Activated CD8-positive, alpha-beta memory T cell treated with anti-CD3 and anti-CD28 coated beads, Interleukin-2, amount 10 ng/mL, durations not matched to agents 7 days and 5 days (primary cell): ENCODE measurements at regions not wholly inside any gene's neighbourhood (a gene's known extent, or its start where the extent isn't known, plus 50 kb on each side); places are given as distances from the start of the nearest gene placed in this dataset.

Source experiments
- ATAC-seq: fragments of 150-1000 bp; cut with Tn5 transposase; one replicate; pipeline ENCODE4 v1.10.0; 2021; ENCODE audit warnings: moderate library complexity
- CTCF ChIA-PET: fragments of 350-600 bp; sonication (Branson Sonifier 250); formaldehyde crosslinking; loops from one replicate; lab custom pipeline; 2021; ENCODE audit warnings: antibody characterized with exemption; lab: Charles Lee
- DNase-seq: peaks from one replicate; pipeline ENCODE4 v3.0.0-alpha.2; 2020
- H3K27ac Mint-ChIP-seq: one replicate; pipeline ENCODE4 v1.8.0; 2021; ENCODE audit warnings: mild to moderate bottlenecking, mixed read lengths
- H3K27me3 Mint-ChIP-seq: one replicate; pipeline ENCODE4 v1.8.0; 2021; ENCODE audit warnings: mixed read lengths
- H3K36me3 Mint-ChIP-seq: one replicate; pipeline ENCODE4 v1.8.0; 2021; ENCODE audit warnings: mild to moderate bottlenecking, mixed read lengths
- H3K4me1 Mint-ChIP-seq: one replicate; pipeline ENCODE4 v1.8.0; 2021; ENCODE audit warnings: mixed read lengths
- H3K4me3 Mint-ChIP-seq: one replicate; pipeline ENCODE4 v1.8.0; 2021; ENCODE audit warnings: mild to moderate bottlenecking, moderate library complexity, mixed read lengths
- H3K9me3 Mint-ChIP-seq: one replicate; pipeline ENCODE4 v1.8.0; 2022; ENCODE audit warnings: low read depth, mixed read lengths

GRCh38 chr20:58019850-58020625, 208.4 kb downstream of the ANKRD60 start:
- H3K27me3 Mint-ChIP-seq: peaks cover 31% of the 10 kb centered on the region
- peaks cover 5% of the 10 kb centered on the region for H3K4me1 Mint-ChIP-seq
- H3K9me3 Mint-ChIP-seq: no peaks in the 10 kb centered on the region
- no peak overlapping the region for H3K4me3 Mint-ChIP-seq
- CTCF ChIA-PET: no interaction called here
- DNase-seq: no peak
- H3K27ac Mint-ChIP-seq: no peak overlapping the region
- ATAC-seq: no peak
- no peaks in the 10 kb centered on the region for H3K36me3 Mint-ChIP-seq

- ATAC-seq (no peak), DNase-seq (no peak)
- H3K4me3 Mint-ChIP-seq: no peak overlapping the region
- no peaks in the 10 kb centered on the region for H3K9me3 Mint-ChIP-seq
- no peaks in the 10 kb centered on the region for H3K36me3 Mint-ChIP-seq
- CTCF ChIA-PET: no interaction called here
- H3K27me3 Mint-ChIP-seq: peaks cover 31% of the 10 kb centered on the region
- peaks cover 12% of the 10 kb centered on the region for H3K4me1 Mint-ChIP-seq
- no peak overlapping the region for H3K27ac Mint-ChIP-seq
Measured at GRCh38 chr20:58019027-58019849, 209.2 kb downstream of the ANKRD60 start.

DNA sequence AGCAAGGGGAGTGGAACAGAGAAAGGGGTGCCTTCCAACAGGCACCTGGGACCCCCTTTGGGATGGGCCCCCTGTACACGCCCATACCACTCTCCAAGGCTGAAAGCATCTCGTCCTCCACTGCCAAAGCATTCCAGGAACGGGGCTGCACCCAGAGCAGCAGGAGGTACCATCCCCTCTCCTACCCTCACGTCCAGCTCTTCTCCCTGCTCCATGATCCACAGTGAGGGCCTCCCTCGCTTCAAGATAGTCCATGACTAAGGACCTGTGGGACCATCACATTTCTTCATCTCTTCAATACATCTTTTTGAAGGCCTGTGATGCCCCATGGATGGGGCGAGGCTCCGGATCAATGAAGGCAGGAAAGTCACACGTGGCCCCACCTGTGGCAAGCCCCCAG, 209.9 kb downstream of the ANKRD60 start:
- Mint-ChIP-seq H3K36me3 (no peaks in the 10 kb centered on the region), H3K4me1 (peaks cover 13% of the 10 kb centered on the region), H3K27me3 (peaks cover 31% of the 10 kb centered on the region), H3K9me3 (no peaks in the 10 kb centered on the region), H3K4me3 (no peak overlapping the region), H3K27ac (no peak overlapping the region)
- CTCF ChIA-PET: no interaction called here
- DNase-seq (no peak), ATAC-seq (no peak)

GRCh38 chr20:58017970-58018530, 210.4 kb downstream of the ANKRD60 start:
- Mint-ChIP-seq H3K27ac (no peak overlapping the region), H3K4me3 (no peak overlapping the region), H3K27me3 (peaks cover 31% of the 10 kb centered on the region), H3K36me3 (no peaks in the 10 kb centered on the region), H3K4me1 (peaks cover 13% of the 10 kb centered on the region), H3K9me3 (no peaks in the 10 kb centered on the region)
- no peak for ATAC-seq
- CTCF ChIA-PET: no interaction called here
- DNase-seq: no peak

GRCh38 chr20:58017231-58017969, 211.1 kb downstream of the ANKRD60 start:
- H3K4me3 Mint-ChIP-seq: no peak overlapping the region
- CTCF ChIA-PET: no interaction called here
- H3K4me1 Mint-ChIP-seq: peaks cover 13% of the 10 kb centered on the region
- no peak overlapping the region for H3K27ac Mint-ChIP-seq
- ATAC-seq (no peak), DNase-seq (no peak)
- H3K36me3 Mint-ChIP-seq: no peaks in the 10 kb centered on the region
- no peaks in the 10 kb centered on the region for H3K9me3 Mint-ChIP-seq
- H3K27me3 Mint-ChIP-seq: peaks cover 31% of the 10 kb centered on the region

GRCh38 chr20:58016779-58017178, 211.7 kb downstream of the ANKRD60 start:
- Mint-ChIP-seq H3K9me3 (no peaks in the 10 kb centered on the region), H3K36me3 (no peaks in the 10 kb centered on the region), H3K4me3 (no peak overlapping the region), H3K4me1 (peaks cover 13% of the 10 kb centered on the region), H3K27me3 (peaks cover 32% of the 10 kb centered on the region), H3K27ac (no peak overlapping the region)
- CTCF ChIA-PET: no interaction called here
- no peak for ATAC-seq
- no peak for DNase-seq

DNA sequence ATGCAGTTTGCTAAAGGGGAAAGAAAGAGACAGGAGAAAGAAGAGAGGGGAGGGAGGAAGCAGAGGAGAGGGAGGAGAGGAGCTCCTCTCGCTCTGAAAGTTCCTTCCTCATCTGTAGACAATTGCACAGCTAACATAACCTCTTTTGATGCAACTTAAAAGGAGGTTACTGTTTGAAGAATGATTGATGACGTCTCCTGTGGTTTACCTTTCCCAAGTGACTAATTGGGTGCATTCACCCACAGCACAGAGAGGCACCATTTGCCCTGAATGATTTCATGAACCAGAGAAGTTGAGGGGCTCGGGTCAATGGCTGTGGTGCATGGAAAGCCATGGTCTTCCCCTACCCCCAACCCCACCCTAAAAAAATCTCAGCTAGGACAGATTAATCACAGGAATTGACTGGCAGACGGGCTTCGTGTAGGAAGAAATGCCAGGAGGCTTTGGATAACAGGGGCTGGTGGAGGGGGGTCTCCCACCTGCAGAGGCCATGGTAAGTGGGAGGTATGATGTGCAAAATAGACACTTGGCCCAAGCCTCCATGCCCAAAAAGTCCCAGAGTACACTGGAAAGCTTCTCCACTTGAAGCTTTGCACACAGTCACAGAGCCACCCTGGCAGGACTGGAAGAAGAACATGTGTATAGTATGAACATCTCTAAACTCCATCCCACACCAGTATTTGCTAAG, 213.7 kb downstream of the ANKRD60 start:
- Mint-ChIP-seq H3K9me3 (no peaks in the 10 kb centered on the region), H3K4me3 (no peak overlapping the region), H3K27me3 (peaks cover 20% of the 10 kb centered on the region), H3K36me3 (no peaks in the 10 kb centered on the region), H3K4me1 (peaks cover 13% of the 10 kb centered on the region), H3K27ac (no peak overlapping the region)
- DNase-seq (no peak), ATAC-seq (peak; percentile 9)
- CTCF ChIA-PET: no interaction called here

DNA sequence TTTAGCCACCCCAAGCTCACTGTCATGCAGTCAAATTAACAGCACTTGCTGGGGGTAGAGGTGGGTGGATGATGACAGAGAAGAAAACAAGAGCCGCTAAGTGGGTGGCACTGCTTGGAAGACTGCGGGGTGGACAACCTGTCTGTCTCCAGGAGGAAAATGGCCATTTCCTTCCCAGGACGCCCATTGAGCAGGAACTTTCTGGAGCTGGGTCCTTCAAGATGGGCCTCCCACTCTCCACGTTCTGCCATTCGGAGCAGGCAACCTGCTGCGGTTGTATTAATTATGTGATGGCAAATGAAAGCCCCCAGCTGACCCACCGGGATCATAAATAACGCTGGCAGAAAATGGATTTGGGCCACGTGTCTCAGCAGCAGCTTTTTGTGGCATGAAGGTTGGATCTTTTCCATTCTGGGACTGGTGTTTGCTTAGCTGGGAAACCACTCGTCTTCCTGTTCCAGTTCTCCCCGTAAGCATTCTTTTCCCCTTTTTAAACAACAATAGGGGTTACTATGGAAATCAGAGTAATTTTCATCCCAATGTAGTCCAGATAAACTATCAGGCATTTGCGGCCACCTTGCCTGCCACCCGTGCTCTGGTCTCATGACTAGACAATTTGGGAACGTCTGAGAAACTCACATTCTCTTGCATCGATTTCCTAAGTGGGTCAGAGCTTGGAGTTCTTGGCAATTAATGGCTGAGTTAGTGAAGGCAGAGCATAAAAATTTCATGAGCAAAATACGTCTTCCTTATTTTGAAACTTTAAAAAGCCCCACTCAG, 215.5 kb downstream of the ANKRD60 start:
- DNase-seq: no peak
- H3K9me3 Mint-ChIP-seq: no peaks in the 10 kb centered on the region
- CTCF ChIA-PET: no interaction called here
- no peak overlapping the region for H3K27ac Mint-ChIP-seq
- H3K4me1 Mint-ChIP-seq: peaks cover 8% of the 10 kb centered on the region
- ATAC-seq: no peak
- H3K36me3 Mint-ChIP-seq: no peaks in the 10 kb centered on the region
- peaks cover 17% of the 10 kb centered on the region for H3K27me3 Mint-ChIP-seq
- no peak overlapping the region for H3K4me3 Mint-ChIP-seq

GRCh38 chr20:58011947-58012610, 216.4 kb downstream of the ANKRD60 start:
- DNase-seq (no peak), ATAC-seq (no peak)
- CTCF ChIA-PET: no interaction called here
- peaks cover 8% of the 10 kb centered on the region for H3K4me1 Mint-ChIP-seq
- H3K27me3 Mint-ChIP-seq: peaks cover 14% of the 10 kb centered on the region
- no peak overlapping the region for H3K27ac Mint-ChIP-seq
- no peak overlapping the region for H3K4me3 Mint-ChIP-seq
- no peaks in the 10 kb centered on the region for H3K9me3 Mint-ChIP-seq
- H3K36me3 Mint-ChIP-seq: no peaks in the 10 kb centered on the region

GRCh38 chr20:58011106-58011946, 217.1 kb downstream of the ANKRD60 start:
- Mint-ChIP-seq H3K9me3 (no peaks in the 10 kb centered on the region), H3K27ac (no peak overlapping the region), H3K36me3 (no peaks in the 10 kb centered on the region), H3K4me1 (peaks cover 8% of the 10 kb centered on the region), H3K27me3 (peaks cover 8% of the 10 kb centered on the region), H3K4me3 (no peak overlapping the region)
- no peak for DNase-seq
- CTCF ChIA-PET: no interaction called here
- ATAC-seq: no peak

DNA sequence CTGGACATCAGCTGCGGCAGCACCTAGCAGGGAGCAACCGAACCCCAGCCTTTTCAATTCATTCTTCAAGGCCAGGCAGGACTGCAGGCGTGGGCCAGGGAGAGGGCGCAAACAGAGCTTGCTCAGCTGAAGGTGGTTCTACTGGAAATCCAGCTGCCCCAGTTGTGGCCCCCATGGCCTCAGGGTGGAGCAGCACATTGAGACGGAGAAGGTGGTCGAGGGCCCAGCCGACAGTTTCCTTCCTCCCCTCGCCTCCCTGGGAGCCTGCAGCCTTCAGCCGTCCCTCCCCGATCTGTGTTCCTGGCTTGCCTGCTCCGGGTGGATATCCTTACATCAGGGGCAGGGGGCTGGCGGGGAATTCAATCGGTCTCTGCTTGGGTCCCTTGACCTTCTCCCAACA, 217.8 kb downstream of the ANKRD60 start:
- CTCF ChIA-PET: no interaction called here
- ATAC-seq: no peak
- peaks cover 6% of the 10 kb centered on the region for H3K27me3 Mint-ChIP-seq
- no peak overlapping the region for H3K27ac Mint-ChIP-seq
- no peak for DNase-seq
- no peak overlapping the region for H3K4me3 Mint-ChIP-seq
- H3K36me3 Mint-ChIP-seq: no peaks in the 10 kb centered on the region
- H3K9me3 Mint-ChIP-seq: no peaks in the 10 kb centered on the region
- H3K4me1 Mint-ChIP-seq: peaks cover 8% of the 10 kb centered on the region
